ENCODE measurements at regions not wholly inside any gene's neighbourhood (a gene's known extent, or its start where the extent isn't known, plus 50 kb on each side); places are given as distances from the start of the nearest gene placed in this dataset.

DNA sequence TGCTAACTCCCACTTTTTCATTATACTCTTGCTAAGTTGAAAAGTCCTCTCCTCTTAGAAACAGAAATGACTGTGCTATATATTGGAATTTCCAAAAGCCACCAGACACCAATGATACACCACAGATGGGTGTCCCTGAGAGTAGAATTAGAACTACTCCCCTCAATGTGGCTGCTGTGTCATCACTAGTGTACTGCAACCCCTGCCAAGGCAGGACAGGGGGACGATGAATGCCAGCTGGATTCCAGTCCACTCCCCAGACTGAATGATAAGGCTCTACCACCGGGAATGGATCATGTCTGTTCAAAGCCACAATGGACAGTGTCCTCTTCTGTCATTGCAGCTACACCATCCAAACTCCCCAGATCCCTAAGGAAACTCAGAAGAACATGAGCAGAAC is 69.7 kb upstream of the EDNRB start:
- POLR2A ChIA-PET (ENCODE audit: low non-redundant PET), result no interaction called here
- BruUV-seq (replicated peaks), result no TSS peak
- no peak for DNase-seq (ENCODE audit: low spot score)
- Histone ChIP-seq H3K4me1 (ENCODE audit: insufficient read depth, low read length, poor library complexity, severe bottlenecking) (no peaks in the 10 kb centered on the region), H3K36me3 (ENCODE audit: insufficient read depth, low read length, poor library complexity, severe bottlenecking) (no peaks in the 10 kb centered on the region), H3K4me3 (ENCODE audit: low read depth, low read length, poor library complexity, severe bottlenecking) (no peak overlapping the region), H3K27ac (ENCODE audit: low read depth, low read length, poor library complexity, severe bottlenecking) (no peak overlapping the region), H3K27me3 (replicated peaks; ENCODE audit: insufficient read depth, low read depth, low read length, poor library complexity) (no peaks in the 10 kb centered on the region), H3K9me3 (ENCODE audit: low read depth, low read length, poor library complexity, severe bottlenecking) (no peaks in the 10 kb centered on the region)
- intact Hi-C loops (cut with micrococcal nuclease; ENCODE audit: unreplicated experiment), result no loop called here
- no peak for TF ChIP-seq EZH2 (IDR thresholded peaks at IDR 0.05; ENCODE audit: borderline replicate concordance, low read depth, low read length, poor library complexity, severe bottlenecking)
- TF ChIP-seq, protein P1, sequence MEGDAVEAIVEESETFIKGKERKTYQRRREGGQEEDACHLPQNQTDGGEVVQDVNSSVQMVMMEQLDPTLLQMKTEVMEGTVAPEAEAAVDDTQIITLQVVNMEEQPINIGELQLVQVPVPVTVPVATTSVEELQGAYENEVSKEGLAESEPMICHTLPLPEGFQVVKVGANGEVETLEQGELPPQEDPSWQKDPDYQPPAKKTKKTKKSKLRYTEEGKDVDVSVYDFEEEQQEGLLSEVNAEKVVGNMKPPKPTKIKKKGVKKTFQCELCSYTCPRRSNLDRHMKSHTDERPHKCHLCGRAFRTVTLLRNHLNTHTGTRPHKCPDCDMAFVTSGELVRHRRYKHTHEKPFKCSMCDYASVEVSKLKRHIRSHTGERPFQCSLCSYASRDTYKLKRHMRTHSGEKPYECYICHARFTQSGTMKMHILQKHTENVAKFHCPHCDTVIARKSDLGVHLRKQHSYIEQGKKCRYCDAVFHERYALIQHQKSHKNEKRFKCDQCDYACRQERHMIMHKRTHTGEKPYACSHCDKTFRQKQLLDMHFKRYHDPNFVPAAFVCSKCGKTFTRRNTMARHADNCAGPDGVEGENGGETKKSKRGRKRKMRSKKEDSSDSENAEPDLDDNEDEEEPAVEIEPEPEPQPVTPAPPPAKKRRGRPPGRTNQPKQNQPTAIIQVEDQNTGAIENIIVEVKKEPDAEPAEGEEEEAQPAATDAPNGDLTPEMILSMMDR (conservative IDR thresholded peaks at IDR 0.05; ENCODE audit: low read depth, low read length), result no peak
- CTCF ChIA-PET, result no interaction called here

DNA sequence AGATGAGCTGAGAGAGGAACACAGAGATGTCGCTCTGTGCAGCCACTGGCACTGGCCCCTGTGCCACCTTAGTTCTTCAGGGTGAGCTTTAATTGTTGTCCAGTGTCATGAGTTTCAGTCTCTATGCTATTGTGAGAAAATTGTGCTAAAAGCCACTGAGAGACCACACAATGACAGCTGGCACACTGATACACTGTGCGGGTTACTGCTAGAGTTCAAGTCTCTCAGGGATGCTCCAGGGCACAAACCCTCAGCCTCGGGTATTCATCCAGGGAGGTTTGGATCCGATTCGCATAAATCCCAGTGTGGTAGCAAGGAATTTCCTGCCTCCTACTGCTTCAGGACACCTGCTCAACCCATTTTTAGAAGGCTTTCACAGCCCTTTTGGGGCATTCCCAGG is 68.1 kb upstream of the EDNRB start:
- Histone ChIP-seq H3K4me1 (ENCODE audit: insufficient read depth, low read length, poor library complexity, severe bottlenecking) (no peaks in the 10 kb centered on the region), H3K36me3 (ENCODE audit: insufficient read depth, low read length, poor library complexity, severe bottlenecking) (no peaks in the 10 kb centered on the region), H3K27ac (ENCODE audit: low read depth, low read length, poor library complexity, severe bottlenecking) (no peak overlapping the region), H3K27me3 (replicated peaks; ENCODE audit: insufficient read depth, low read depth, low read length, poor library complexity) (no peaks in the 10 kb centered on the region), H3K9me3 (ENCODE audit: low read depth, low read length, poor library complexity, severe bottlenecking) (no peaks in the 10 kb centered on the region), H3K4me3 (ENCODE audit: low read depth, low read length, poor library complexity, severe bottlenecking) (no peak overlapping the region)
- DNase-seq (ENCODE audit: low spot score), result no peak
- ChIA-PET POLR2A (ENCODE audit: low non-redundant PET) (no interaction called here), CTCF (no interaction called here)
- TF ChIP-seq, protein P1 (conservative IDR thresholded peaks at IDR 0.05; ENCODE audit: low read depth, low read length), result no peak
- no TSS peak for BruUV-seq (replicated peaks)
- intact Hi-C loops (cut with micrococcal nuclease; ENCODE audit: unreplicated experiment), result no loop called here

DNA sequence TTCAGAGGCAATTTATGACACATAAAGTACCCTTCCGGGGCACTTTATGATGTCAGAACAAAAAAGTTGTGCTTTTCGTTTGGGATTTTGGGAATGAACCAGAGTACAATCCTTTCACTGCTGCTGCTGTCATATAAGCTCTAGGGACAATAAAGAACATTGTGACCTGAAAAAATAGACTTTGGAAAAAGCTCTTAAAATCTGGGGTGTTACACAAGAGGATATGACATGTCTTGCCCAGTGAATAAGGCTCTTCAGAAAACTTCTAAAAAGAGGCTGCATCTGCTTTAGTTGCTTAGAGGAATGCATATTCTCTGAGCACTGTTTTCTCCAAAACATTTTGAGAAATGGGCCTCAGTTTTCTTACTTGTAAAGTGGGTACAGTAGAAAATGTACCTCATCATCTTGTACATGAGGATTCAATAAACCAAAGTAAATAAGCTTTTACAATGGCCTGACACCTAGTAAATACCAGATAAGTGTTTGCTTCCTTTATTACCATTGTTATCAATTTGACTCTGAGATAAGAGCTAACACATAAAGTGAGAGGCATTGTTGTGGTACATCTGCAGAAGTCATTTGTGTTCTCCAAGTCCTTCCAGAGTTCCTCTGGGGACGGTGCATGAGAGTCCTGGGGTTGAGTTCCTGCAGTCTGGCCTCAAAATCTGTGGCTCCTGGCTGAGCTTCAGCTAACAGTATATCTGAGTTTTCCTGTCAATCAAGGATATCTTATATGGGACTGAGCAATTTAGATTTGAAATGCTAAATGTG is 67.4 kb upstream of the EDNRB start:
- intact Hi-C loops (cut with micrococcal nuclease; ENCODE audit: unreplicated experiment), result no loop called here
- Histone ChIP-seq H3K4me3 (ENCODE audit: low read depth, low read length, poor library complexity, severe bottlenecking) (no peak overlapping the region), H3K9me3 (ENCODE audit: low read depth, low read length, poor library complexity, severe bottlenecking) (no peaks in the 10 kb centered on the region), H3K4me1 (ENCODE audit: insufficient read depth, low read length, poor library complexity, severe bottlenecking) (no peaks in the 10 kb centered on the region), H3K27me3 (replicated peaks; ENCODE audit: insufficient read depth, low read depth, low read length, poor library complexity) (no peaks in the 10 kb centered on the region), H3K36me3 (ENCODE audit: insufficient read depth, low read length, poor library complexity, severe bottlenecking) (no peaks in the 10 kb centered on the region), H3K27ac (ENCODE audit: low read depth, low read length, poor library complexity, severe bottlenecking) (no peak overlapping the region)
- DNase-seq (ENCODE audit: low spot score), result no peak
- POLR2A ChIA-PET (ENCODE audit: low non-redundant PET), result no interaction called here
- BruUV-seq (replicated peaks), result no TSS peak
- TF ChIP-seq, protein P1 (conservative IDR thresholded peaks at IDR 0.05; ENCODE audit: low read depth, low read length), result no peak
- TF ChIP-seq EZH2 (IDR thresholded peaks at IDR 0.05; ENCODE audit: borderline replicate concordance, low read depth, low read length, poor library complexity, severe bottlenecking), result no peak
- CTCF ChIA-PET, result no interaction called here
